ENCODE measurements at regions not wholly inside any gene's neighbourhood (a gene's known extent, or its start where the extent isn't known, plus 50 kb on each side); places are given as distances from the start of the nearest gene placed in this dataset.
"Not testable (repeated sequence)": the region's sequence is repeated elsewhere in the genome, so short reads cannot be mapped to it uniquely, and the experiment has no call there.

GRCh38 chr4:54400188-54400587 is 171.1 kb downstream of the PDGFRA start:
- Histone ChIP-seq H3K27me3 (no peaks in the 10 kb centered on the region), H3K27ac (no peak overlapping the region), H3K4me1 (no peaks in the 10 kb centered on the region), H3K4me3 (no peak overlapping the region), H3K36me3 (ENCODE audit: low read depth, missing control alignments) (no peaks in the 10 kb centered on the region), H3K9me3 (no peaks in the 10 kb centered on the region)
- intact Hi-C loops (cut with DNase I; ENCODE audit: low total_unique reads): no loop called here
- TF ChIP-seq POLR2A (IDR thresholded peaks at IDR 0.05) (no peak), CTCF (IDR thresholded peaks at IDR 0.05) (no peak)
- DNase-seq: no peak
- 60 to 67% methylated on average over 1 of the region's 1 CpG for WGBS, 2 donors

GRCh38 chr4:54400802-54401201 is 171.7 kb downstream of the PDGFRA start:
- Histone ChIP-seq H3K4me3 (no peak overlapping the region), H3K27me3 (no peaks in the 10 kb centered on the region), H3K36me3 (ENCODE audit: low read depth, missing control alignments) (no peaks in the 10 kb centered on the region), H3K9me3 (no peaks in the 10 kb centered on the region), H3K27ac (no peak overlapping the region), H3K4me1 (no peaks in the 10 kb centered on the region)
- no peak for TF ChIP-seq POLR2A (IDR thresholded peaks at IDR 0.05)
- TF ChIP-seq CTCF (IDR thresholded peaks at IDR 0.05): no peak
- intact Hi-C loops (cut with DNase I; ENCODE audit: low total_unique reads): no loop called here
- DNase-seq: no peak
- WGBS, 2 donors: 74 to 78% methylated on average over 3 of the region's 3 CpGs

- Histone ChIP-seq H3K36me3 (ENCODE audit: low read depth, missing control alignments) (no peaks in the 10 kb centered on the region), H3K9me3 (no peaks in the 10 kb centered on the region), H3K27me3 (no peaks in the 10 kb centered on the region), H3K4me3 (no peak overlapping the region), H3K27ac (no peak overlapping the region), H3K4me1 (no peaks in the 10 kb centered on the region)
- DNase-seq: no peak
- TF ChIP-seq POLR2A (IDR thresholded peaks at IDR 0.05) (no peak), CTCF (IDR thresholded peaks at IDR 0.05) (no peak)
- intact Hi-C loops (cut with DNase I; ENCODE audit: low total_unique reads): no loop called here
- WGBS, 2 donors: 56 to 68% methylated on average over 14 of the region's 15 CpGs
Measured at GRCh38 chr4:54402880-54403480, 173.9 kb downstream of the PDGFRA start.

GRCh38 chr4:54403700-54404453 is 174.8 kb downstream of the PDGFRA start:
- H3K4me1 ChIP-seq: no peaks in the 10 kb centered on the region
- intact Hi-C loops (cut with DNase I; ENCODE audit: low total_unique reads): no loop called here
- DNase-seq: no peak
- 56 to 81% methylated on average over 5 of the region's 5 CpGs for WGBS, 2 donors
- no peaks in the 10 kb centered on the region for H3K9me3 ChIP-seq
- peak overlapping the region; percentile 6 to 24 for H3K4me3 ChIP-seq
- H3K36me3 ChIP-seq (ENCODE audit: low read depth, missing control alignments): no peaks in the 10 kb centered on the region
- H3K27ac ChIP-seq: no peak overlapping the region
- no peaks in the 10 kb centered on the region for H3K27me3 ChIP-seq
- TF ChIP-seq POLR2A (IDR thresholded peaks at IDR 0.05): no peak
- TF ChIP-seq CTCF (IDR thresholded peaks at IDR 0.05): no peak

- H3K27me3 ChIP-seq; H3K27ac ChIP-seq; H3K36me3 ChIP-seq (ENCODE audit: low read depth, missing control alignments); H3K9me3 ChIP-seq; intact Hi-C loops (cut with DNase I; ENCODE audit: low total_unique reads); H3K4me1 ChIP-seq; DNase-seq; H3K4me3 ChIP-seq: not testable (repeated sequence)
- 57 to 58% methylated on average over 7 of the region's 7 CpGs for WGBS, 2 donors
Measured at GRCh38 chr4:54409270-54409817, 180.3 kb downstream of the PDGFRA start.
